RWPE2 (cell line): ENCODE measurements at regions not wholly inside any gene's neighbourhood (a gene's known extent, or its start where the extent isn't known, plus 50 kb on each side); places are given as distances from the start of the nearest gene placed in this dataset.

Source experiments
- ATAC-seq: fragments of 200-7000 bp; cut with Tn5 transposase; 3 replicates; pipeline ENCODE4 v1.9.1; 2021; ENCODE audit warnings: low read depth
- DNase-seq: peaks from one replicate; pipeline ENCODE4 v3.0.0-alpha.2; 2020; ENCODE audit warnings: low spot score
- H3K27ac ChIP-seq: fragments of 450-650 bp; 2 replicates; pipeline ENCODE4 v1.5.1; 2017; ENCODE audit warnings: mild to moderate bottlenecking; ENCODE audit not compliant: poor library complexity, severe bottlenecking
- H3K27me3 ChIP-seq: fragments of 250-450 bp; sonication (Bioruptor Pico); 2 replicates; pipeline ENCODE4 v1.5.1; 2021; ENCODE audit warnings: mild to moderate bottlenecking, moderate library complexity; ENCODE audit not compliant: insufficient read depth, poor library complexity, severe bottlenecking
- H3K36me3 ChIP-seq: fragments of 250-450 bp; sonication (Bioruptor Pico); 2 replicates; pipeline ENCODE4 v1.5.1; 2020; ENCODE audit warnings: low read depth, mild to moderate bottlenecking, moderate library complexity
- H3K4me1 ChIP-seq: fragments of 250-450 bp; sonication (Bioruptor Pico); 2 replicates; pipeline ENCODE4 v1.5.1; 2021; ENCODE audit warnings: mild to moderate bottlenecking, moderate library complexity; ENCODE audit not compliant: insufficient read depth, poor library complexity, severe bottlenecking
- H3K4me3 ChIP-seq: fragments of 250-450 bp; sonication (Bioruptor Pico); 2 replicates; pipeline ENCODE4 v1.5.1; 2021; ENCODE audit warnings: mild to moderate bottlenecking, moderate library complexity; ENCODE audit not compliant: severe bottlenecking
- H3K9me3 ChIP-seq: fragments of 250-450 bp; sonication (Bioruptor Pico); 2 replicates; pipeline ENCODE4 v1.5.1; 2021; ENCODE audit warnings: mild to moderate bottlenecking, moderate library complexity; ENCODE audit not compliant: severe bottlenecking
- CTCF ChIP-seq: fragments of 450-650 bp; IDR thresholded peaks from one replicate; pipeline ENCODE4 v1.5.1; 2017; ENCODE audit warnings: mild to moderate bottlenecking, moderate library complexity; ENCODE audit not compliant: poor library complexity, severe bottlenecking

DNA sequence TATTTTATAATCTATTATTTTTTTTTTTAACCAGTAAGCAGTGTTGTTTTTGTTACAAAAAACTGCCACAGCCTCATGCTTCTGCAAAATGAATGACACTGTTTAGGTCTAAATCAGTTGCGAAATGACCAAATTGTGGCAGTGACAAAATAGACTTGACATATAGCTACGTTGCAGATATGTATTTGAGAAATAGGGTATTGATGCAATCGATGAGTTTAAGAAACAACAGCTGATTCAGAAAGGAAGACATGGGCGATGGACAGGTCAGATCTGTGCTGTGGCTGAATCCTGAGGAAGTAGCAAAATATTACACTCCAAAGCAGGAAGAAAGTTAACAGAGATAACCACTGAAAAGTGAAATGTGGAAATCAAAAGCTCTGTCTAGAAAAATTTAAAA, 89.0 kb upstream of the STEAP4 start:
- H3K9me3 ChIP-seq: no peaks in the 10 kb centered on the region
- no peak for TF ChIP-seq CTCF
- no peaks in the 10 kb centered on the region for H3K4me1 ChIP-seq
- no peaks in the 10 kb centered on the region for H3K27me3 ChIP-seq
- no peak for ATAC-seq
- no peak overlapping the region for H3K27ac ChIP-seq
- H3K4me3 ChIP-seq: no peak overlapping the region
- DNase-seq: no peak
- no peaks in the 10 kb centered on the region for H3K36me3 ChIP-seq

- no peaks in the 10 kb centered on the region for H3K9me3 ChIP-seq
- no peak overlapping the region for H3K27ac ChIP-seq
- TF ChIP-seq CTCF: no peak
- peaks cover 19% of the 10 kb centered on the region for H3K27me3 ChIP-seq
- no peaks in the 10 kb centered on the region for H3K4me1 ChIP-seq
- no peaks in the 10 kb centered on the region for H3K36me3 ChIP-seq
- no peak overlapping the region for H3K4me3 ChIP-seq
- ATAC-seq (no peak), DNase-seq (no peak)
Observed at GRCh38 chr7:88391247-88391646, 84.6 kb upstream of the STEAP4 start.

DNA sequence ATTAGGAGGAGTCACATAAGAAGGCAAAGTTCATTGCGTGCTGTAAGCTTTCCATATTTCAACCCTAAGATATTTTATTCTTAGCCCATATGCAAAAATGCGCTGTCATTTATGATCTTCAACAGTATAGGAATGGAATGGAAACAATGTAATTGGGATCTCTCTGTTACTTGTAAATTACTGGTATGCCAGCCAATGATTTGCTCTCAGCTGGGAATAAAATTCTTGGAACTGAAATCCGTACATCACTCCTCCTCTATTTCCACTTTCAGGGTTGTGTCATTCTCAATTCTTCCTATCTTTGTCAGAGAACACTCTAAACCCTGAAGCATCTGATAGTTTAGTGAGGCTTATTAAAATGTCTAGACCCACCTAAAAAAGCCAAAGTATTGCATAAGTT, 80.7 kb upstream of the STEAP4 start:
- Histone ChIP-seq H3K4me3 (no peak overlapping the region), H3K27ac (no peak overlapping the region), H3K4me1 (no peaks in the 10 kb centered on the region), H3K36me3 (no peaks in the 10 kb centered on the region), H3K27me3 (peaks cover 19% of the 10 kb centered on the region), H3K9me3 (no peaks in the 10 kb centered on the region)
- ATAC-seq (no peak), DNase-seq (no peak)
- TF ChIP-seq CTCF: no peak

DNA sequence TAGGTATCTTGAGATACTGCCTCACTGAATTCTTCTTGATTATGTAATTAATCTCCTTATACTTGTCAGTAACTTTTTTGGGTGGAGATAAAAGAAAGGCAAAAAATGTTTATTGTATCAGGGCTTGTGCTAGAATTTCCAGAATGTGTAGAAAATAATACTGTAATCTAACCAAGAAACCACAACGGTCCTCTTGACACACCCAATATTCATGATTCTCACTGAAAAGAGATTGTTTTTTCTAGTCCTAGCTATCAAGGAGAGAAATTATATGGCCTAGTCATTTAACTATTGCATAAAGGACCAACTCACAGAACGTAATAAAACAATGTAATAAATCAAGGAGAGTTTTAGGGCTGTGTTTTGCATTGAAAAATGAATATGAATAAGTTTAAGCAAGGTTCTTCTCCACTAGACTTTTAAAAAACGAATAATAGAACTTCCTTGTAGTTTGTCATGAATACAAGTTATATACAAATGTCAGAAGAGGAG, 80.0 kb upstream of the STEAP4 start:
- H3K27ac ChIP-seq: no peak overlapping the region
- ATAC-seq (no peak), DNase-seq (no peak)
- H3K36me3 ChIP-seq: no peaks in the 10 kb centered on the region
- H3K9me3 ChIP-seq: no peaks in the 10 kb centered on the region
- no peaks in the 10 kb centered on the region for H3K4me1 ChIP-seq
- peaks cover 19% of the 10 kb centered on the region for H3K27me3 ChIP-seq
- H3K4me3 ChIP-seq: no peak overlapping the region
- no peak for TF ChIP-seq CTCF

DNA sequence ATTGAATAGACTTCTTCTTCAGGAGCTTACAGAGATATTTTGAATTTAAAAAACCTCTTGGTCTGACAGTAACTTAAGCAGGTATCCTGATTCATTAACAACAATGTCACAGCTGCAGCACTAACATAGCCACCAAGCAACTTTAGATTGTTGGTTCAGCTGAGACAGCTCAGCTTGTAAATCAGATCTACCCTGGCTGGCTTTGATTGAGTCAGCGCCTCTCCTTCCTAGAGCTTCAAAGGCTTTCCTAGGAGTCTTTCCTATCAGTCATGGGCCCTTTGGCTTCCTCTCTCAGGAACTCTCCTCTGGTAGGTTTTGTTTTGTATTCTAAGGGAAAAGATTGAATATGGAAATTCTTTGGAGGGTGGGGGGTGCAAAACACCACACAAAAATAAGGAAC, 70.7 kb upstream of the STEAP4 start:
- no peak for TF ChIP-seq CTCF
- H3K36me3 ChIP-seq: no peaks in the 10 kb centered on the region
- no peak overlapping the region for H3K27ac ChIP-seq
- no peaks in the 10 kb centered on the region for H3K4me1 ChIP-seq
- ATAC-seq (0 out of 3 replicates have a peak, but pooled peaks have one; percentile 41), DNase-seq (no peak)
- no peaks in the 10 kb centered on the region for H3K27me3 ChIP-seq
- H3K9me3 ChIP-seq: no peaks in the 10 kb centered on the region
- H3K4me3 ChIP-seq: no peak overlapping the region
